ENCODE measurements at regions not wholly inside any gene's neighbourhood (a gene's known extent, or its start where the extent isn't known, plus 50 kb on each side); places are given as distances from the start of the nearest gene placed in this dataset.
A peak's percentile ranks its signal among the peaks of the same experiment; 100 is the strongest.

GRCh38 chr10:69748621-69749020 lies 53.1 kb upstream of the COL13A1 start:
- Histone ChIP-seq H3K9me3 (no peaks in the 10 kb centered on the region), H3K36me3 (no peaks in the 10 kb centered on the region), H3K27ac (no peak overlapping the region), H3K4me1 (no peaks in the 10 kb centered on the region), H3K27me3 (no peaks in the 10 kb centered on the region), H3K4me3 (no peak overlapping the region)
- TF ChIP-seq POLR2A (IDR thresholded peaks at IDR 0.05) (no peak), CTCF (IDR thresholded peaks at IDR 0.05) (no peak)
- ATAC-seq (no peak), DNase-seq (no peak)
- WGBS (ENCODE audit: insufficient coverage, low coverage, low lambda C conversion rate, missing lambda C conversion rate), result 50% methylated on average over 1 of the region's 1 CpG
- intact Hi-C loops (cut with DNase I), result no loop called here

- Histone ChIP-seq H3K9me3 (no peaks in the 10 kb centered on the region), H3K27ac (no peak overlapping the region), H3K4me3 (no peak overlapping the region), H3K36me3 (no peaks in the 10 kb centered on the region), H3K4me1 (no peaks in the 10 kb centered on the region), H3K27me3 (no peaks in the 10 kb centered on the region)
- intact Hi-C loops (cut with DNase I), result no loop called here
- ATAC-seq, result peak in 1 of 4 donors; percentile 13
- DNase-seq, result no peak
- no peak for TF ChIP-seq CTCF (IDR thresholded peaks at IDR 0.05)
- TF ChIP-seq POLR2A (IDR thresholded peaks at IDR 0.05), result no peak
- WGBS (ENCODE audit: insufficient coverage, low coverage, low lambda C conversion rate, missing lambda C conversion rate), result 32% methylated on average over 6 of the region's 17 CpGs
Measured at GRCh38 chr10:69749178-69750010, 52.3 kb upstream of the COL13A1 start.

- intact Hi-C loops (cut with DNase I), result no loop called here
- WGBS (ENCODE audit: insufficient coverage, low coverage, low lambda C conversion rate, missing lambda C conversion rate), result 60% methylated on average over 4 of the region's 9 CpGs
- Histone ChIP-seq H3K9me3 (no peaks in the 10 kb centered on the region), H3K4me3 (no peak overlapping the region), H3K36me3 (no peaks in the 10 kb centered on the region), H3K4me1 (no peaks in the 10 kb centered on the region), H3K27me3 (no peaks in the 10 kb centered on the region), H3K27ac (no peak overlapping the region)
- ATAC-seq (no peak), DNase-seq (no peak)
- TF ChIP-seq CTCF (IDR thresholded peaks at IDR 0.05) (no peak), POLR2A (IDR thresholded peaks at IDR 0.05) (no peak)
Measured at GRCh38 chr10:69750011-69750373, 51.7 kb upstream of the COL13A1 start.

- ATAC-seq (no peak), DNase-seq (no peak)
- H3K36me3 ChIP-seq, result no peaks in the 10 kb centered on the region
- WGBS (ENCODE audit: insufficient coverage, low coverage, low lambda C conversion rate, missing lambda C conversion rate), result 43% methylated on average over 4 of the region's 4 CpGs
- H3K27me3 ChIP-seq, result no peaks in the 10 kb centered on the region
- no peak overlapping the region for H3K27ac ChIP-seq
- H3K9me3 ChIP-seq, result no peaks in the 10 kb centered on the region
- H3K4me3 ChIP-seq, result no peak overlapping the region
- H3K4me1 ChIP-seq, result no peaks in the 10 kb centered on the region
- intact Hi-C loops (cut with DNase I), result no loop called here
- TF ChIP-seq CTCF (IDR thresholded peaks at IDR 0.05) (no peak), POLR2A (IDR thresholded peaks at IDR 0.05) (no peak)
Measured at GRCh38 chr10:69750725-69751124, 51.0 kb upstream of the COL13A1 start.

Data from right lobe of liver (tissue), 6 donors.